ENCODE measurements at regions not wholly inside any gene's neighbourhood (a gene's known extent, or its start where the extent isn't known, plus 50 kb on each side); places are given as distances from the start of the nearest gene placed in this dataset.

GRCh38 chr10:69732826-69733150 is 68.9 kb upstream of the COL13A1 start:
- H3K4me1 ChIP-seq, result no peaks in the 10 kb centered on the region
- no peak overlapping the region for H3K4me3 ChIP-seq
- peak in 1 of 2 donors; percentile 43 for DNase-seq (ENCODE audit: low spot score in 2 of 2)
- H3K9me3 ChIP-seq, result no peaks in the 10 kb centered on the region
- intact Hi-C loops (cut with DNase I; ENCODE audit: low total_unique reads), result no loop called here
- H3K27me3 ChIP-seq, result no peaks in the 10 kb centered on the region
- no peak for TF ChIP-seq POLR2AphosphoS5 (IDR thresholded peaks at IDR 0.05)
- TF ChIP-seq, protein P1, sequence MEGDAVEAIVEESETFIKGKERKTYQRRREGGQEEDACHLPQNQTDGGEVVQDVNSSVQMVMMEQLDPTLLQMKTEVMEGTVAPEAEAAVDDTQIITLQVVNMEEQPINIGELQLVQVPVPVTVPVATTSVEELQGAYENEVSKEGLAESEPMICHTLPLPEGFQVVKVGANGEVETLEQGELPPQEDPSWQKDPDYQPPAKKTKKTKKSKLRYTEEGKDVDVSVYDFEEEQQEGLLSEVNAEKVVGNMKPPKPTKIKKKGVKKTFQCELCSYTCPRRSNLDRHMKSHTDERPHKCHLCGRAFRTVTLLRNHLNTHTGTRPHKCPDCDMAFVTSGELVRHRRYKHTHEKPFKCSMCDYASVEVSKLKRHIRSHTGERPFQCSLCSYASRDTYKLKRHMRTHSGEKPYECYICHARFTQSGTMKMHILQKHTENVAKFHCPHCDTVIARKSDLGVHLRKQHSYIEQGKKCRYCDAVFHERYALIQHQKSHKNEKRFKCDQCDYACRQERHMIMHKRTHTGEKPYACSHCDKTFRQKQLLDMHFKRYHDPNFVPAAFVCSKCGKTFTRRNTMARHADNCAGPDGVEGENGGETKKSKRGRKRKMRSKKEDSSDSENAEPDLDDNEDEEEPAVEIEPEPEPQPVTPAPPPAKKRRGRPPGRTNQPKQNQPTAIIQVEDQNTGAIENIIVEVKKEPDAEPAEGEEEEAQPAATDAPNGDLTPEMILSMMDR (IDR thresholded peaks at IDR 0.05), result no peak
- no peak for TF ChIP-seq POLR2A (IDR thresholded peaks at IDR 0.05)
- H3K36me3 ChIP-seq, result no peaks in the 10 kb centered on the region
- peak overlapping the region in 1 of 2 donors; percentile 48 for H3K27ac ChIP-seq

DNA sequence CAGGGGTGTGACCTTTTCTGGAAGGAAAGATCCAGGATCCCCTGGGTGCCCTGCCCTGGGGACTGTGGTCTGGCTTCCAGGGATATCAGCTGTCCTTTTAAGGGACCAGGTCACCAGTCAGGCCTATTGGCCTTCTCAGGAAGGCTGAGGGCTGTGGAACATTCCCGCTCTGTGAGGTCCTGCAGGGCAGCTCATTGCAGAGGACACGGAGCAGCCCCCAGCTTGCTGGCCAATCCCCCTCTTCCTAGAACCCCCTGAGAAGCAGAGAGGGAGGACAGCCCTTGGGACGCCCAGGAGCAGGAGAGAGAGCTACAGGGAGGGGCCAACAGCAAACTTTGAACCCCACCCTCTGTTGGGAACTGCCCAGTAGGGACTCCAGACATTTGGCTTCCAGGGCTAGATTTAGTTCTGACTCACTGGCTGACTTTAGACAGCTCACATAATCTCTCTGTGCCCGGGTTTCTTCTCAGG is 67.9 kb upstream of the COL13A1 start:
- Histone ChIP-seq H3K9me3 (no peaks in the 10 kb centered on the region), H3K4me3 (no peak overlapping the region), H3K27me3 (no peaks in the 10 kb centered on the region), H3K36me3 (no peaks in the 10 kb centered on the region), H3K4me1 (no peaks in the 10 kb centered on the region), H3K27ac (no peak overlapping the region)
- TF ChIP-seq, protein P1 (IDR thresholded peaks at IDR 0.05), result no peak
- TF ChIP-seq POLR2AphosphoS5 (IDR thresholded peaks at IDR 0.05) (no peak), POLR2A (IDR thresholded peaks at IDR 0.05) (no peak)
- intact Hi-C loops (cut with DNase I; ENCODE audit: low total_unique reads), result no loop called here
- DNase-seq (ENCODE audit: low spot score in 2 of 2), result no peak

DNA sequence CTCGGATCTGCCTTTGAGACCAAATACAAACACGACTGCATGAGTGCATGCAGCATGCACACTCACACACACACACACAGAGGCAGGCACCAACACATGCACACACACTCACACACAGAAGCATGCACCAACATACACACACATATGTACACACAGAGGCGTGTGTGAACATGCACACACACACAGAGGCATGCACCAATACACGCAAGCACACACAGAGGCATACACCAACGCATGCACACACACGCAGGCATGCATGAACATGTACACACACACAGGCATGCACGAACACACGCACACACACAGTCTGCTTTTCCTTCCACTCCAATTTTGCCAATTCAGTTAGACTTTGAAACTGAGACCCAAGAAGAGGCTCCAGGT is 67.3 kb upstream of the COL13A1 start:
- DNase-seq (ENCODE audit: low spot score in 2 of 2), result no peak
- intact Hi-C loops (cut with DNase I; ENCODE audit: low total_unique reads), result no loop called here
- H3K27ac ChIP-seq, result no peak overlapping the region
- no peak overlapping the region for H3K4me3 ChIP-seq
- H3K4me1 ChIP-seq, result no peaks in the 10 kb centered on the region
- H3K9me3 ChIP-seq, result no peaks in the 10 kb centered on the region
- TF ChIP-seq POLR2A (IDR thresholded peaks at IDR 0.05), result no peak
- TF ChIP-seq, protein P1 (IDR thresholded peaks at IDR 0.05), result no peak
- TF ChIP-seq POLR2AphosphoS5 (IDR thresholded peaks at IDR 0.05), result no peak
- H3K27me3 ChIP-seq, result no peaks in the 10 kb centered on the region
- no peaks in the 10 kb centered on the region for H3K36me3 ChIP-seq

- H3K27me3 ChIP-seq, result no peaks in the 10 kb centered on the region
- TF ChIP-seq POLR2A (IDR thresholded peaks at IDR 0.05) (no peak), POLR2AphosphoS5 (IDR thresholded peaks at IDR 0.05) (no peak)
- TF ChIP-seq, protein P1 (IDR thresholded peaks at IDR 0.05), result no peak
- no peak overlapping the region for H3K4me3 ChIP-seq
- H3K4me1 ChIP-seq, result no peaks in the 10 kb centered on the region
- H3K27ac ChIP-seq, result no peak overlapping the region
- H3K36me3 ChIP-seq, result no peaks in the 10 kb centered on the region
- H3K9me3 ChIP-seq, result no peaks in the 10 kb centered on the region
- no peak for DNase-seq (ENCODE audit: low spot score in 2 of 2)
- intact Hi-C loops (cut with DNase I; ENCODE audit: low total_unique reads), result no loop called here
These were observed 66.8 kb upstream of the COL13A1 start for GRCh38 chr10:69734797-69735468.

DNA sequence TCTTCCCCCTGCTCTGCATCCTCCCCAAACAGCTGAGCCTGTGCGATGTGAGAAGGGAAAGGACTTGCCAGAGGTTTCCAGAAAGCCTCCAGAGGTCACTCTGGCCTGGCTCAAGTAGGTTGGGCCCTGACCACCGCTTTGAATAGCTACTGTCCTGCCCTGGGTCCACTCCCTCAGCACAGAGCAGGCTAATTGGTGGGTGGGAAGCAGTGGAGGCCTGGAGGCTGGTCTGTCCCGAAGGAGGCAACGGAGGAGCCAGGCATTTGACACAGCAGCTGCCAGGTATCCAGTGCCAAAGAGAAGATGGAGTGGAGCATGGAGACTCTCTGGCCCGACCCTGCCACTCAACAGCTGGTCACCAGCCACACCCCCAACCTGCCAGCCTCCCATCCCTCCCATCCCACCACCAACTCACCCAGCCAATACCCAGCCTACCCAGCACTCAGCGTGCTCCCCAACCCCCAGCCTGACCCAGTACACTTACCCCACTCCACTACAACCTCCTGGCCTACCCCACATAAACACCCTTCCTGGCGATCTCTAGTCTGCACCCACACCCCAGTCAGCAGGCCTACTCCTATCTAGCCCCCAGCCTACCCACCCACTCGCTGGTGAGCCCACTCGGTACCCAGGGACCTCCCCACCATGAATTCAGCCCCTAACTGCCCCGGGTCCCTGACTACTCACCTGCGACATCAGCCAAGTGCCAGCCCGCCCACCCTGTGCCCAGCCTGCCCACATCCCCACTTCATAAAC is 64.6 kb upstream of the COL13A1 start:
- no peaks in the 10 kb centered on the region for H3K9me3 ChIP-seq
- no peaks in the 10 kb centered on the region for H3K36me3 ChIP-seq
- no peaks in the 10 kb centered on the region for H3K27me3 ChIP-seq
- no peak for DNase-seq (ENCODE audit: low spot score in 2 of 2)
- no peak overlapping the region for H3K27ac ChIP-seq
- TF ChIP-seq POLR2AphosphoS5 (IDR thresholded peaks at IDR 0.05), result no peak
- TF ChIP-seq, protein P1 (IDR thresholded peaks at IDR 0.05), result no peak
- no peak for TF ChIP-seq POLR2A (IDR thresholded peaks at IDR 0.05)
- H3K4me1 ChIP-seq, result no peaks in the 10 kb centered on the region
- intact Hi-C loops (cut with DNase I; ENCODE audit: low total_unique reads), result no loop called here
- no peak overlapping the region for H3K4me3 ChIP-seq
